Osteoblast (primary cell): ENCODE measurements at regions not wholly inside any gene's neighbourhood (a gene's known extent, or its start where the extent isn't known, plus 50 kb on each side); places are given as distances from the start of the nearest gene placed in this dataset.

Source experiments
- DNase-seq: peaks from one replicate; pipeline ENCODE4 v3.0.0; 2011; ENCODE audit warnings: low spot score, mixed read lengths; ENCODE audit not compliant: insufficient read length; ENCODE audit errors: missing footprints
- H2AFZ ChIP-seq: 2 replicates; pipeline ENCODE4 v1.6.0; 2011; ENCODE audit warnings: mild to moderate bottlenecking, low read length
- H3K27ac ChIP-seq: 2 replicates; pipeline ENCODE4 v1.5.1; 2011; ENCODE audit warnings: mild to moderate bottlenecking, low read depth, low read length, moderate library complexity
- H3K27me3 ChIP-seq: 2 replicates; pipeline ENCODE4 v1.6.0; 2012; ENCODE audit warnings: mild to moderate bottlenecking, control low read depth, inconsistent platforms, low read length, moderate library complexity; ENCODE audit not compliant: insufficient read depth
- H3K36me3 ChIP-seq: 2 replicates; pipeline ENCODE4 v1.5.1; 2011; ENCODE audit warnings: mild to moderate bottlenecking, low read length, control low read depth, moderate library complexity; ENCODE audit not compliant: insufficient read depth
- H3K4me1 ChIP-seq: 2 replicates; pipeline ENCODE4 v1.5.1; 2011; ENCODE audit warnings: mild to moderate bottlenecking, low read length, control low read depth, moderate library complexity; ENCODE audit not compliant: insufficient read depth
- H3K4me2 ChIP-seq: 2 replicates; pipeline ENCODE4 v1.6.0; 2011; ENCODE audit warnings: mild to moderate bottlenecking, low read length; ENCODE audit not compliant: insufficient read depth
- H3K4me3 ChIP-seq: fragments of 200-600 bp; sonication (generic); 3 replicates; pipeline ENCODE4 v1.5.1; 2012; ENCODE audit warnings: mild to moderate bottlenecking, low read length, inconsistent platforms; ENCODE audit not compliant: insufficient read depth
- H3K79me2 ChIP-seq: 2 replicates; pipeline ENCODE4 v1.6.0; 2012; ENCODE audit warnings: mild to moderate bottlenecking, low read length, control low read depth, inconsistent platforms; ENCODE audit not compliant: insufficient read depth
- H3K9me3 ChIP-seq: 2 replicates; pipeline ENCODE4 v1.5.1; 2011; ENCODE audit warnings: low read depth, low read length, control low read depth
- H4K20me1 ChIP-seq: 2 replicates; pipeline ENCODE4 v1.6.0; 2012; ENCODE audit warnings: mild to moderate bottlenecking, low read length, control low read depth; ENCODE audit not compliant: insufficient read depth
- CTCF ChIP-seq: IDR thresholded peaks from 2 replicates; pipeline ENCODE4 v1.5.1; 2011; ENCODE audit warnings: mild to moderate bottlenecking, low read depth, low read length, moderate library complexity; ENCODE audit errors: extremely low read depth

- no peak overlapping the region for H2AFZ ChIP-seq
- H3K9me3 ChIP-seq, result no peaks in the 10 kb centered on the region
- no peaks in the 10 kb centered on the region for H3K4me1 ChIP-seq
- no peaks in the 10 kb centered on the region for H3K27me3 ChIP-seq
- H4K20me1 ChIP-seq, result no peaks in the 10 kb centered on the region
- H3K36me3 ChIP-seq, result no peaks in the 10 kb centered on the region
- H3K27ac ChIP-seq, result no peak overlapping the region
- peaks cover 83% of the 10 kb centered on the region for H3K79me2 ChIP-seq
- H3K4me2 ChIP-seq, result no peak overlapping the region
- H3K4me3 ChIP-seq, result no peak overlapping the region
- TF ChIP-seq CTCF, result no peak
- DNase-seq, result no peak
These were observed 67.0 kb upstream of the SERTAD2 start for GRCh38 chr2:64720535-64721319.

- H3K4me2 ChIP-seq, result no peak overlapping the region
- H3K27me3 ChIP-seq, result no peaks in the 10 kb centered on the region
- no peak overlapping the region for H2AFZ ChIP-seq
- H4K20me1 ChIP-seq, result no peaks in the 10 kb centered on the region
- no peaks in the 10 kb centered on the region for H3K36me3 ChIP-seq
- no peaks in the 10 kb centered on the region for H3K4me1 ChIP-seq
- no peak overlapping the region for H3K4me3 ChIP-seq
- H3K9me3 ChIP-seq, result no peaks in the 10 kb centered on the region
- no peak overlapping the region for H3K27ac ChIP-seq
- H3K79me2 ChIP-seq, result peaks cover 83% of the 10 kb centered on the region
- TF ChIP-seq CTCF, result no peak
- DNase-seq, result no peak
These were observed 67.6 kb upstream of the SERTAD2 start for GRCh38 chr2:64721320-64721623.

GRCh38 chr2:64722291-64723044 lies 68.8 kb upstream of the SERTAD2 start:
- H3K27me3 ChIP-seq, result no peaks in the 10 kb centered on the region
- no peaks in the 10 kb centered on the region for H3K36me3 ChIP-seq
- H3K4me2 ChIP-seq, result no peak overlapping the region
- no peaks in the 10 kb centered on the region for H4K20me1 ChIP-seq
- H3K27ac ChIP-seq, result no peak overlapping the region
- DNase-seq, result no peak
- peaks cover 85% of the 10 kb centered on the region for H3K79me2 ChIP-seq
- H3K4me3 ChIP-seq, result no peak overlapping the region
- no peaks in the 10 kb centered on the region for H3K9me3 ChIP-seq
- peaks cover 2% of the 10 kb centered on the region for H3K4me1 ChIP-seq
- H2AFZ ChIP-seq, result no peak overlapping the region
- no peak for TF ChIP-seq CTCF

GRCh38 chr2:64727013-64727767 lies 73.5 kb upstream of the SERTAD2 start:
- H3K27me3 ChIP-seq, result no peaks in the 10 kb centered on the region
- no peak overlapping the region for H3K27ac ChIP-seq
- no peak overlapping the region for H2AFZ ChIP-seq
- H4K20me1 ChIP-seq, result no peaks in the 10 kb centered on the region
- no peaks in the 10 kb centered on the region for H3K36me3 ChIP-seq
- no peak for DNase-seq
- H3K4me3 ChIP-seq, result no peak overlapping the region
- no peak for TF ChIP-seq CTCF
- no peaks in the 10 kb centered on the region for H3K9me3 ChIP-seq
- peaks cover 82% of the 10 kb centered on the region for H3K79me2 ChIP-seq
- peak overlapping the region; percentile 2 for H3K4me2 ChIP-seq
- H3K4me1 ChIP-seq, result peaks cover 28% of the 10 kb centered on the region
